ENCODE measurements at regions not wholly inside any gene's neighbourhood (a gene's known extent, or its start where the extent isn't known, plus 50 kb on each side); places are given as distances from the start of the nearest gene placed in this dataset.

DNA sequence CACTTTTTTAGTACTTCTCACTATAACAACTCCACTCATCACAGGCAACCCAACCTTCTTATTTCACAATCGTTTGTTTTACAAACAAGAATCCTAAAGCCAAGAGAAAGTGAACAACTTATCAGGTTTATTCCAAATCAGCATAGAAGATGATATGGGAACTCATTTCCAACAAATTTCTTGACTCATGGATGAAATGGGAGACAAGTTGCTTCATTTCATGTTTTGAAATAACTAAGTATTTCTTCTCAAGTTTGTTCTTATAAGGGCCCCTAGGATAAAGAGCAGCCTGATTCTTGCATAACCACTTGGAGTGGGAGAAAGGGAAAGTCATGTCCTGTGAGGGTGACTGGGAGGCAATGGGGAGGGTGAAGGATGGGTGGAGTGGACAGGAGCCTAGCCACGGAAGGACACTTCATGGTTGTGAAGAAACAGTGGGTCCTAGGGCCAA lies 168.3 kb downstream of the DUSP6 start:
- TF ChIP-seq CTCF (IDR thresholded peaks at IDR 0.05; ENCODE audit: insufficient read depth, low read length, poor library complexity, severe bottlenecking) = no peak
- DNase-seq (ENCODE audit: low read depth) = no peak
- no peak overlapping the region for H3K4me3 ChIP-seq (ENCODE audit: low read depth, low read length)
- no peaks in the 10 kb centered on the region for H3K36me3 ChIP-seq (ENCODE audit: control insufficient read depth, insufficient read depth, low read length)
- no peaks in the 10 kb centered on the region for H3K27me3 ChIP-seq (ENCODE audit: control insufficient read depth, insufficient read depth, low read length)

DNA sequence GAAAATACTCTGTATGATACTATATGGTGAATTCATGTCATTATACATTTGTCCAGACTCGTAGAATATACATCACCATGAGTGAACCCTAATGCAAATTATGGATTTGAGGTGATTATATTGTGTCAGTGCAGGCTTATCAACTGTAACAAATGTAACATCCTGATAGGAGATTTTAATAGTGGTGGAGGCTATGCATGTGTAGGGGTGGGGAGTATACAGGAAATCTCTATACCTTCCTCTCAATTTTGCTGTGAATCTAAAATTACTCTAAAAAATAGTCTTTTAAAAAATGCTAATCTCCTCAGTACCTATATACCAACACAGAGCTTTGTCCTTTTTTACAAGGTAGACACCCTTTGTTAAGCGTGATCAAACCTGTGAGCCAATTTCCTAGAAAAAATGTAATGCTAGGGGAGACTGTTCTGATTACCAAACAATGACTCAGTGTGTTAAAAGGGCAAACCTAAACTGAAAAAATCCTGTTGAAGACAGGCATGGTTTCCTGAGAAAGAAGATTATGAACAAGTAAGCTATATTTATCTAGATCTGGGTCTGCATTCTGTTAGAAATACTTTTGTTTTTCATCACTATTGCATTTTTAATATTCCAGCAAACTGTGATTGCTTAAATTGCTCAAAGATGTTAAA lies 170.9 kb downstream of the DUSP6 start:
- H3K36me3 ChIP-seq (ENCODE audit: control insufficient read depth, insufficient read depth, low read length) = no peaks in the 10 kb centered on the region
- DNase-seq (ENCODE audit: low read depth) = no peak

DNA sequence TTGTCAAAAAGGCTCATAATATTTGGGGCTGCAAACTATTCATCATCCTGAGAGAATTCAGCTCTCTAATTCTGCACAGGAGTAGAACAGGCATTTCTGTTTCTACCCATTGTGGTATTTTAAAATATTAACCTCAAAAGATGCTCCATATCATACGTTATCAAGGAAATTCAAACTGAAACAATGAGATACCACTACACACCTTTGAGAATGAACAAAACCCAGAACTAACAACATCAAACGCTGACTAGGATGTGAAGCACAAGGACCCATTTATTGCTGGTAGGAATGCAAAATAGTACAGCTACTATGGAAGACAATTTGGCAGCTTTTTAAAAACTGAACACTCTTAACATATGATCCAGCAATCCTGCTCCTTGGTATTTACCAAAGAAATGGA lies 171.8 kb downstream of the DUSP6 start:
- Histone ChIP-seq H3K36me3 (ENCODE audit: control insufficient read depth, insufficient read depth, low read length) (no peaks in the 10 kb centered on the region), H3K27me3 (ENCODE audit: control insufficient read depth, insufficient read depth, low read length) (no peaks in the 10 kb centered on the region), H3K4me3 (ENCODE audit: low read depth, low read length) (no peak overlapping the region)
- TF ChIP-seq CTCF (IDR thresholded peaks at IDR 0.05; ENCODE audit: insufficient read depth, low read length, poor library complexity, severe bottlenecking) = no peak
- DNase-seq (ENCODE audit: low read depth) = no peak

More for the DNA sequence above, 170.9 kb downstream of the DUSP6 start:
- no peak overlapping the region for H3K4me3 ChIP-seq (ENCODE audit: low read depth, low read length)
- no peaks in the 10 kb centered on the region for H3K27me3 ChIP-seq (ENCODE audit: control insufficient read depth, insufficient read depth, low read length)
- TF ChIP-seq CTCF (IDR thresholded peaks at IDR 0.05; ENCODE audit: insufficient read depth, low read length, poor library complexity, severe bottlenecking) = no peak

DNA sequence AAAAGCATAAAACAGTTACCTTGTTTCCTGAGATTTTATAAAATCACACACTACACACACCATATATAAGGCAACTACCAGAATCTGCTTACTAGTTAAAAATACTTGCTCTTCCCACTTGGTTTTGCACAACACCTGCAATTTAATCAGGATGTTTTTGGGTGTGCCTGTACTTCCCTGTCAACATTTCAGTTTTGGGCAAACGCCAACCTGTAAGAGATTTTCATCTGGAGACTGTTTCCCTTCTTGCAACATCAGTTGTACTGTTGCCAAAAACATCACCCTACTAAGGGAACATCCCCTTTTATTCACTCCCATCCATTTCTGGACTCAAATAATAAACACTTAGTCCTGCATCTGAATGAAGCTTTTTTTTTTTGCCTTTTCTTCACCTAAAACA lies 172.3 kb downstream of the DUSP6 start:
- TF ChIP-seq CTCF (IDR thresholded peaks at IDR 0.05; ENCODE audit: insufficient read depth, low read length, poor library complexity, severe bottlenecking) = no peak
- H3K27me3 ChIP-seq (ENCODE audit: control insufficient read depth, insufficient read depth, low read length) = no peaks in the 10 kb centered on the region
- DNase-seq (ENCODE audit: low read depth) = no peak

DNA sequence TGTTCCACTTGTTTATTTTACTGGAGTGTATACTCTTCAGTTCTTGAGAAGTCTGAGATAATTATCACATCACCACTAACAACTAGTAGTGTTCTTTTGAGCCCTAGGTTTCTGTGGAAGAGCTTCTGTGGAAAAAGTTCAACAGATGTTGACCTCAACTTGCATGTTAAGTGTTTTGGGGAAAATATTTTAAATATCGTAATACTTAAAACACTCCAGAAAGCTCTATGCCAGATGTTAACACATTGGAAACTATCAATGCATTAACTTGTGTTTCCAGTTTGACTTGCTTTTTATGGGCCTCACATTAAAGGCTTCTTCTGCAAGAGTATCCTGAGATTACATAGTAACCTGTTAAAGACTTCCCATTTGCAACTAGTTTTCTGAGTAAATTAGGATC lies 173.1 kb downstream of the DUSP6 start:
- no peak for TF ChIP-seq CTCF (IDR thresholded peaks at IDR 0.05; ENCODE audit: insufficient read depth, low read length, poor library complexity, severe bottlenecking)
- DNase-seq (ENCODE audit: low read depth) = no peak

More for the DNA sequence above, 172.3 kb downstream of the DUSP6 start:
- Histone ChIP-seq H3K36me3 (ENCODE audit: control insufficient read depth, insufficient read depth, low read length) (no peaks in the 10 kb centered on the region), H3K4me3 (ENCODE audit: low read depth, low read length) (no peak overlapping the region)

GRCh38 chr12:89177802-89178395 lies 174.4 kb downstream of the DUSP6 start:
- Histone ChIP-seq H3K36me3 (ENCODE audit: control insufficient read depth, insufficient read depth, low read length) (no peaks in the 10 kb centered on the region), H3K27me3 (ENCODE audit: control insufficient read depth, insufficient read depth, low read length) (no peaks in the 10 kb centered on the region), H3K4me3 (ENCODE audit: low read depth, low read length) (no peak overlapping the region)
- no peak for DNase-seq (ENCODE audit: low read depth)
- no peak for TF ChIP-seq CTCF (IDR thresholded peaks at IDR 0.05; ENCODE audit: insufficient read depth, low read length, poor library complexity, severe bottlenecking)

More for the DNA sequence above, 173.1 kb downstream of the DUSP6 start:
- Histone ChIP-seq H3K36me3 (ENCODE audit: control insufficient read depth, insufficient read depth, low read length) (no peaks in the 10 kb centered on the region), H3K27me3 (ENCODE audit: control insufficient read depth, insufficient read depth, low read length) (no peaks in the 10 kb centered on the region), H3K4me3 (ENCODE audit: low read depth, low read length) (no peak overlapping the region)

Data from kidney epithelial cell (primary cell).